H9 (cell line): ENCODE measurements at regions not wholly inside any gene's neighbourhood (a gene's known extent, or its start where the extent isn't known, plus 50 kb on each side); places are given as distances from the start of the nearest gene placed in this dataset.

Source experiments
- DNase-seq: peaks from one replicate; pipeline ENCODE4 v3.0.0-alpha.2; 2017
- H2AFZ ChIP-seq: one replicate; pipeline ENCODE4 v1.6.1; 2013; ENCODE audit warnings: mild to moderate bottlenecking, low read length, control low read depth, moderate library complexity
- H2AK5ac ChIP-seq: 2 replicates; pipeline ENCODE4 v1.6.1; 2013; ENCODE audit warnings: low read length, control low read depth, mixed read lengths; ENCODE audit not compliant: insufficient read length
- H2BK120ac ChIP-seq: one replicate; pipeline ENCODE4 v1.6.1; 2013; ENCODE audit warnings: low read depth, mild to moderate bottlenecking, low read length, control low read depth, inconsistent platforms; ENCODE audit not compliant: poor library complexity, severe bottlenecking
- H2BK12ac ChIP-seq: 2 replicates; pipeline ENCODE4 v1.6.1; 2013; ENCODE audit warnings: low read length, control low read depth, mixed read lengths, low read depth; ENCODE audit not compliant: insufficient read length
- H2BK15ac ChIP-seq: 2 replicates; pipeline ENCODE4 v1.6.1; 2013; ENCODE audit warnings: low read depth, low read length, control low read depth
- H2BK20ac ChIP-seq: one replicate; pipeline ENCODE4 v1.6.1; 2013; ENCODE audit warnings: low read depth, mild to moderate bottlenecking, low read length, control low read depth, inconsistent platforms; ENCODE audit not compliant: poor library complexity, severe bottlenecking
- H2BK5ac ChIP-seq: 2 replicates; pipeline ENCODE4 v1.6.1; 2013; ENCODE audit warnings: low read length, control low read depth, mixed read lengths; ENCODE audit not compliant: insufficient read length
- H3K14ac ChIP-seq: 2 replicates; pipeline ENCODE4 v1.6.1; 2013; ENCODE audit warnings: low read length, control low read depth; ENCODE audit not compliant: insufficient read depth
- H3K18ac ChIP-seq: 2 replicates; pipeline ENCODE4 v1.6.1; 2013; ENCODE audit warnings: low read depth, mild to moderate bottlenecking, mixed read lengths, low read length, control low read depth; ENCODE audit not compliant: insufficient read length
- H3K23ac ChIP-seq: 2 replicates; pipeline ENCODE4 v1.6.1; 2013; ENCODE audit warnings: low read length, control low read depth, mixed read lengths, low read depth; ENCODE audit not compliant: insufficient read length
- H3K23me2 ChIP-seq: 2 replicates; pipeline ENCODE4 v1.6.1; 2013; ENCODE audit warnings: low read depth, mild to moderate bottlenecking, mixed read lengths, low read length, control low read depth; ENCODE audit not compliant: insufficient read length, poor library complexity, severe bottlenecking
- H3K27ac ChIP-seq: 2 replicates; pipeline ENCODE4 v1.5.1; 2013; ENCODE audit warnings: low read length, control low read depth, mixed read lengths, low read depth; ENCODE audit not compliant: insufficient read length
- H3K27me3 ChIP-seq: 2 replicates; pipeline ENCODE4 v1.6.1; 2013; ENCODE audit warnings: low read length, control low read depth, inconsistent platforms; ENCODE audit not compliant: insufficient read depth
- H3K4ac ChIP-seq: 2 replicates; pipeline ENCODE4 v1.6.1; 2013; ENCODE audit warnings: low read depth, mild to moderate bottlenecking, control low read depth, inconsistent platforms, low read length, moderate library complexity
- H3K4me1 ChIP-seq: 2 replicates; pipeline ENCODE4 v1.6.1; 2013; ENCODE audit warnings: low read length, control low read depth, inconsistent platforms; ENCODE audit not compliant: insufficient read depth
- H3K4me2 ChIP-seq: 2 replicates; pipeline ENCODE4 v1.6.1; 2013; ENCODE audit warnings: low read length, control low read depth, mixed read lengths; ENCODE audit not compliant: insufficient read length, insufficient read depth
- H3K56ac ChIP-seq: 2 replicates; pipeline ENCODE4 v1.6.1; 2013; ENCODE audit warnings: low read depth, mild to moderate bottlenecking, mixed read lengths, low read length, control low read depth; ENCODE audit not compliant: insufficient read length
- H3K79me1 ChIP-seq: 2 replicates; pipeline ENCODE4 v1.6.1; 2013; ENCODE audit warnings: low read depth, mild to moderate bottlenecking, moderate library complexity, low read length, control low read depth, inconsistent platforms; ENCODE audit not compliant: insufficient read depth, poor library complexity, severe bottlenecking
- H3K79me2 ChIP-seq: 2 replicates; pipeline ENCODE4 v1.6.1; 2013; ENCODE audit warnings: low read length, control low read depth, inconsistent platforms; ENCODE audit not compliant: insufficient read depth
- H3K9ac ChIP-seq: 2 replicates; pipeline ENCODE4 v1.6.1; 2013; ENCODE audit warnings: low read length, control low read depth, mixed read lengths; ENCODE audit not compliant: insufficient read length; ENCODE audit errors: extremely low read depth
- H3K9me3 ChIP-seq: one replicate; pipeline ENCODE4 v1.6.1; 2013; ENCODE audit warnings: low read depth, low read length, inconsistent platforms; ENCODE audit not compliant: control insufficient read depth
- H3T11ph ChIP-seq: one replicate; pipeline ENCODE4 v1.6.1; 2013; ENCODE audit warnings: mild to moderate bottlenecking, low read length, control low read depth, inconsistent platforms
- H4K20me1 ChIP-seq: one replicate; pipeline ENCODE4 v1.6.1; 2013; ENCODE audit not compliant: control insufficient read depth, insufficient read length, insufficient read depth
- H4K5ac ChIP-seq: 2 replicates; pipeline ENCODE4 v1.6.1; 2013; ENCODE audit warnings: low read depth, mild to moderate bottlenecking, mixed read lengths, low read length, control low read depth; ENCODE audit not compliant: insufficient read length
- H4K8ac ChIP-seq: replicated peaks from 2 replicates; pipeline ENCODE4 v1.6.1; 2013; ENCODE audit warnings: low read length, control low read depth, mixed read lengths, low read depth; ENCODE audit not compliant: insufficient read length
- H4K91ac ChIP-seq: 2 replicates; pipeline ENCODE4 v1.6.1; 2013; ENCODE audit warnings: low read depth, mild to moderate bottlenecking, moderate library complexity, mixed read lengths, low read length, control low read depth; ENCODE audit not compliant: insufficient read length
- H3K27ac Mint-ChIP-seq, 3 experiments: 2 replicates in 2 of 3; 3 replicates in 1 of 3; pipeline ENCODE4 v1.8.0; 2020 to 2021; ENCODE audit warnings: mixed read lengths in 3 of 3, mild to moderate bottlenecking in 1 of 3, moderate library complexity in 1 of 3
- H3K27me3 Mint-ChIP-seq: 2 replicates; pipeline ENCODE4 v1.8.0; 2021; ENCODE audit warnings: low read depth, mild to moderate bottlenecking, moderate library complexity, mixed read lengths
- H3K36me3 Mint-ChIP-seq, 3 experiments: 2 replicates in 2 of 3; 3 replicates in 1 of 3; pipeline ENCODE4 v1.8.0; 2020 to 2021; ENCODE audit warnings: low read depth in 3 of 3, mixed read lengths in 3 of 3; ENCODE audit not compliant: insufficient read depth in 1 of 3
- H3K4me1 Mint-ChIP-seq, 2 experiments: 2 replicates each; pipeline ENCODE4 v1.8.0; 2020; ENCODE audit warnings: mixed read lengths in 2 of 2
- H3K4me3 Mint-ChIP-seq, 2 experiments: 2 replicates in 1 of 2; 3 replicates in 1 of 2; pipeline ENCODE4 v1.8.0; 2020 to 2021; ENCODE audit warnings: mild to moderate bottlenecking in 2 of 2, mixed read lengths in 2 of 2, moderate library complexity in 1 of 2
- H3K9me3 Mint-ChIP-seq, 2 experiments: 2 replicates in 1 of 2; 3 replicates in 1 of 2; pipeline ENCODE4 v1.8.0; 2020; ENCODE audit warnings: mild to moderate bottlenecking in 2 of 2, mixed read lengths in 2 of 2, moderate library complexity in 1 of 2
- WGBS: extraction: QIAGEN DNeasy Blood & Tissue Kit; methylation state at CpG from one replicate; pipeline ENCODE4 v1.1.7; 2013; ENCODE audit warnings: missing lambda C conversion rate, low lambda C conversion rate, mixed read lengths; ENCODE audit not compliant: insufficient read length; ENCODE audit errors: extremely low coverage; 5-methylcytosine and 5-hydroxymethylcytosine counted together
- TF ChIP-seq, protein P1 (sequence below): fragments of 200-600 bp; sonication (generic); conservative IDR thresholded peaks from 3 replicates; pipeline ENCODE4 v1.8.0; 2021; ENCODE audit warnings: antibody characterized with exemption, mild to moderate bottlenecking

DNA sequence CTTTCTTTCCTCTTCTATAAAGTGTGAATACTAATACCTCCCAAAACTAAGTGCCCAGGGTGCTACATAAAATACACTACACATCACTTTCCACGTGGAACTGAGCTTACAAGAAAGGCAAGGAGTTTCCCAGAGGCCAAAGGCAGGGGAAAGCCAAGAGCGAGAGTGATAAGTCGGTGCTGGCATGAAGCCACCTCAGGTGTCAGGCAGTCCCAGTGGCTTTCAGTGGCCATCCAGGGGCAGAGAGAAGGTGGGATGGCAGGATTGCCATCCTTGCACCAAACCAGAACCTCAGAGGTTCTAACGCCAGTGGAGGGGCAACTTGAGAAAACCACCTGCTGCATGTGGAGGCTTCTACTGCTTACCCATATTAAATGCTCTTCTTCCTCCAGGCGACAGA is 79.7 kb upstream of the DIO3 start:
- no peak overlapping the region for H3K4me3 Mint-ChIP-seq
- TF ChIP-seq, protein P1, sequence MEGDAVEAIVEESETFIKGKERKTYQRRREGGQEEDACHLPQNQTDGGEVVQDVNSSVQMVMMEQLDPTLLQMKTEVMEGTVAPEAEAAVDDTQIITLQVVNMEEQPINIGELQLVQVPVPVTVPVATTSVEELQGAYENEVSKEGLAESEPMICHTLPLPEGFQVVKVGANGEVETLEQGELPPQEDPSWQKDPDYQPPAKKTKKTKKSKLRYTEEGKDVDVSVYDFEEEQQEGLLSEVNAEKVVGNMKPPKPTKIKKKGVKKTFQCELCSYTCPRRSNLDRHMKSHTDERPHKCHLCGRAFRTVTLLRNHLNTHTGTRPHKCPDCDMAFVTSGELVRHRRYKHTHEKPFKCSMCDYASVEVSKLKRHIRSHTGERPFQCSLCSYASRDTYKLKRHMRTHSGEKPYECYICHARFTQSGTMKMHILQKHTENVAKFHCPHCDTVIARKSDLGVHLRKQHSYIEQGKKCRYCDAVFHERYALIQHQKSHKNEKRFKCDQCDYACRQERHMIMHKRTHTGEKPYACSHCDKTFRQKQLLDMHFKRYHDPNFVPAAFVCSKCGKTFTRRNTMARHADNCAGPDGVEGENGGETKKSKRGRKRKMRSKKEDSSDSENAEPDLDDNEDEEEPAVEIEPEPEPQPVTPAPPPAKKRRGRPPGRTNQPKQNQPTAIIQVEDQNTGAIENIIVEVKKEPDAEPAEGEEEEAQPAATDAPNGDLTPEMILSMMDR = no peak

More for the DNA sequence above, 79.7 kb upstream of the DIO3 start:
- no peak overlapping the region for H2BK5ac ChIP-seq
- H2BK20ac ChIP-seq = no peak overlapping the region
- DNase-seq = no peak
- peaks cover 19% of the 10 kb centered on the region for H3K27me3 Mint-ChIP-seq
- no peaks in the 10 kb centered on the region; the same call in 1 of the 2 replicates for H3K4me1 ChIP-seq
- H4K5ac ChIP-seq = no peak overlapping the region
- H3K79me1 ChIP-seq = no peaks in the 10 kb centered on the region
- H3K27ac Mint-ChIP-seq = no peak overlapping the region
- no peak overlapping the region for H3K23ac ChIP-seq
- peaks cover 11 to 12% of the 10 kb centered on the region in 2 experiments for H3K4me1 Mint-ChIP-seq
- no peak overlapping the region for H3K4me2 ChIP-seq
- H4K20me1 ChIP-seq = no peaks in the 10 kb centered on the region
- no peaks in the 10 kb centered on the region for H3K36me3 Mint-ChIP-seq
- no peak overlapping the region for H2AFZ ChIP-seq
- no peak overlapping the region for H3K56ac ChIP-seq
- H3T11ph ChIP-seq = no peak overlapping the region
- no peak overlapping the region for H2BK12ac ChIP-seq
- H2BK120ac ChIP-seq = no peak overlapping the region
- H3K79me2 ChIP-seq = no peaks in the 10 kb centered on the region
- no peak overlapping the region for H2BK15ac ChIP-seq
- H4K91ac ChIP-seq = no peak overlapping the region
- no peak overlapping the region for H3K18ac ChIP-seq
- no peak overlapping the region for H3K14ac ChIP-seq
- H3K27ac ChIP-seq = no peak overlapping the region
- H2AK5ac ChIP-seq = no peak overlapping the region
- H3K9me3 Mint-ChIP-seq = peaks cover 21 to 22% of the 10 kb centered on the region in 2 experiments
- H3K23me2 ChIP-seq = no peaks in the 10 kb centered on the region
- no CpG with 5 or more reads among the region's 5 CpGs for WGBS
- H4K8ac ChIP-seq = no peak overlapping the region
- no peaks in the 10 kb centered on the region for H3K9me3 ChIP-seq
- no peak overlapping the region for H3K4ac ChIP-seq
- no peak overlapping the region for H3K9ac ChIP-seq
- no peaks in the 10 kb centered on the region for H3K27me3 ChIP-seq
